ENCODE measurements at regions not wholly inside any gene's neighbourhood (a gene's known extent, or its start where the extent isn't known, plus 50 kb on each side); places are given as distances from the start of the nearest gene placed in this dataset.

GRCh38 chr9:10674586-10674985, 61.8 kb upstream of the PTPRD start:
- no peak for DNase-seq (ENCODE audit: low spot score)

- DNase-seq (ENCODE audit: low spot score) = no peak
Measured at GRCh38 chr9:10678010-10678409, 65.2 kb upstream of the PTPRD start.

GRCh38 chr9:10678790-10679189, 66.0 kb upstream of the PTPRD start:
- DNase-seq (ENCODE audit: low spot score) = no peak

- DNase-seq (ENCODE audit: low spot score) = no peak
Measured at GRCh38 chr9:10686943-10687342, 74.1 kb upstream of the PTPRD start.

DNA sequence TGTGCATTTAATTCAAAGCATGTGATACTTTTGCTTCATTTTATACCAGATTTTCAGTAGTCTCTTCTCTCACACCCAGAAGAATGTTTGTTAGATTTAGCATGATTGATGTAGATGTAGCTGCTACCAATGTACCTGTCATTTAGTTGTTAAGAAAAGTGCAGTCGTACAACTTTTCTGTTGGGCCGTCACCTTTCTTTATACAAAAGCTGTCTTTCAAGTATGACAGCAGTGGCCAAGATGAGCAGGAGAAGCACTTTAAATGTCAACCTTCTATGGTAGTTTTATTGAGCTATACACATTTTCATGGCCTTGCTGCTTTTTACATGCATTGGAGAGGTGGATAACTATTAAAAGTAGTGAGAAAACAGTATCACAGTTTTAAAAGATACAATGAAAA, 77.7 kb upstream of the PTPRD start:
- no peak for DNase-seq (ENCODE audit: low spot score)

GRCh38 chr9:10697044-10697443, 84.2 kb upstream of the PTPRD start:
- no peak for DNase-seq (ENCODE audit: low spot score)

- DNase-seq (ENCODE audit: low spot score) = no peak
Measured at GRCh38 chr9:10700291-10700690, 87.5 kb upstream of the PTPRD start.

- no peak for DNase-seq (ENCODE audit: low spot score)
Measured at GRCh38 chr9:10700915-10701314, 88.1 kb upstream of the PTPRD start.

- no peak for DNase-seq (ENCODE audit: low spot score)
Measured at GRCh38 chr9:10701906-10702305, 89.1 kb upstream of the PTPRD start.

- DNase-seq (ENCODE audit: low spot score) = no peak
Measured at GRCh38 chr9:10703139-10703538, 90.3 kb upstream of the PTPRD start.

- no peak for DNase-seq (ENCODE audit: low spot score)
Measured at GRCh38 chr9:10704720-10705119, 91.9 kb upstream of the PTPRD start.

DNA sequence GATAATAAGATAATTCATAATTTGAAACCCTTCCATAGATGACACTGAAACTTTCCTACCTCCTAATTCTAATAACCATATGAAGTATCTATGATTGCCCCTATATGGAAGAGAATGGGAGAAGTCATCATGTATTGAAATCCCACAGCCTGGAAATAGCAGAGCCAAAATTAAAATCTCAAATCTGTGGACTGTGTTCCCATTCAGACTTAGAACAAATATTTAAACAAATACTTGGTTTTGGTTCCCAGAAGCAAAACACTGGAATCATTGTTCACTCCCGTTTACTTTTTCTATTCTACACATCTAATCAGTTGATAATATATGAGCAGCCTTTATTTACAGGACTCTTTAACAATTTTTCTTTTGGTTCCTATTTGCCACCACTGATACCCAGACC, 92.6 kb upstream of the PTPRD start:
- no peak for DNase-seq (ENCODE audit: low spot score)

DNA sequence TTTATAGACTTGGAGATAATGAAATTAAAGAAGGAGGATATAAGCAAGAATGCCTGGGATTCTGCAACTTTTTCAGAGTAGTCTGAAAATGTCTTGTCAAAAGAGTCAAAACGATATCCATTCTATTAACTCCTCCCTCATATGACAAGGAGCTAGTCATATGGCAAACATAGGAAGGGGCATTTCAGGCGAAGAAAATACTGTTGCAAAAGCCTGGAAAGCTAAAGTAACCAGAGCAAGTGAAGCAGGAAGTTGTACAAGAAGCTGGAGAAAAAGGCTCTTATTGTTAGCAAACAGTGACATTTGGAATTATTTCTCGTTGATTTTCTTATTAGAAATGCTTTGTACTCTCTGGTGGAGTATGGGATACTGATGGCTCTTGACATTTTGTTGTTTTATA, 94.0 kb upstream of the PTPRD start:
- no peak for DNase-seq (ENCODE audit: low spot score)

- DNase-seq (ENCODE audit: low spot score) = no peak
Measured at GRCh38 chr9:10721301-10721700, 108.5 kb upstream of the PTPRD start.

DNA sequence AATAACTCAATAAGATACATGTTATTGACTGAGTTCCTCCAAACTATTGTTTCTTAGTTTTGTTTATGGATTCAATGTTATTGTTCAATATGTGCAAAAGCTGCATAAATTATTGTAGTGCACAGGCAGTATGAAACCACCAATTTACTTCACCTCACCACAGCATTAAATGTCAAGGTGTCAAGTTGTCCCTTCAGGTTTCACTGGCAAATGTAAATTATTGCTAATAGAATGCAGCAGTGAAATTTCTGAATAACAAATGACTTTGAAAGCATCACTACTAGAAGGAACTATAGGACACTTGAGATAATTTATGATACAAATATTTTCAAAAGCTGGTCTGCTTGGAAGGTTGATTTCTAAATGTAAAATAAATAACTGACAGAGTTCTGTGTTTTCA, 116.4 kb upstream of the PTPRD start:
- no peak for DNase-seq (ENCODE audit: low spot score)

DNA sequence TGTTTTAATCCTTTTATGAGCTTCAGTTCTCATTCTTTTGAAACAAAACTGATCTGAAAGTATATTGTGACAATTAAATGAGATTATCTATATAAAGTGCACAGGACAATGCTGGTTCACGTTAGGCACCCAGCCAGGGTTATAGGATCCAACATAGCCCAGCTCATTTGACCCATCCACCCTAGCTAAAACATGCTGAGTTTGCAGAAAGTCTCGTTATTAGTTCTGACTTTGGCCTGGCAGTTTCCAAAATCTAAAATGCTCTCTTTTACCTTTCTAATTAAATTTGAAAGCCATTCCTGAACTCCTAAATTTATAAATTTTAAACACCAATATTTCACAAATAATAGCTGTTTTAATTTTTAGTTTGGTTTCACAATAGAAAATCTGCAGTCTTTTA, 131.9 kb upstream of the PTPRD start:
- no peak for DNase-seq (ENCODE audit: low spot score)

- DNase-seq (ENCODE audit: low spot score) = no peak
Measured at GRCh38 chr9:10753474-10753873, 140.7 kb upstream of the PTPRD start.

DNA sequence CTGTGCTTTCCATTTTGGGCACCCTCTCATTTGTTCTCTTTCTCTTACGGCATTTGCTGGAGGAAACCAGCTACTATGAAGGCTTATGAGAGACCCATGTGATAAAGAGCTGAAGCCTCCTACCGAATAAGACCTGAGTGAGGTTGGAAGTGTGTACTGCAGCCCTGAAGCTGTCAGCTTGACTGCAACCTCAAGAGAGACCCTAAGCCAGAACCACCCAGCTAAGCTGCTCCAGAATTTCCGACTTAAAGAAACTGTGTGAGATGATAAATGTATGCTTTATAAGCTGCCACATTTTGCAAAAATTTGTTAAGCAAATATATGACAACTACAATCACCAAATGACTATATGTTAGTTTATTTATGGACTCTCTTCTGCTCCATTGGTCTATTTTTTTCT, 151.7 kb upstream of the PTPRD start:
- DNase-seq (ENCODE audit: low spot score) = no peak

GRCh38 chr9:10773136-10773535, 160.3 kb upstream of the PTPRD start:
- DNase-seq (ENCODE audit: low spot score) = no peak

DNA sequence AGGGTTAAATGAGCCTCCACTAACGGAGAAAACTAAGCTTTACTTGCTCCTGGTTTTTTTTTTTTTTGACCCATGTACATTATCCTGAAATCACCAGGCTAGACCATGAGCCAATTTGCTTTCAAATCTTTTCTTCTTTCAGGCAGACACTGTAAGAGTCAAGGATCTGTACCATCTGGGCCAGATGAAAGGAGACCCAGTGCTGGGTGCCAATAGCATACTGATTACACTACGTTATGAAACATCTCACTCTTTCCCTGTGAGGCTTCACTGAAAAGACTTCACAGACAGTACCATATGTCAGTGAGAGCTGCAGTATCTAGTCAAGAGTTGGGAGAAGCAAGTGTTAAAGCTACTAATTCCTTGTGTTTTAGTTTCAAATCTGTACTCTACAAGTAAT, 161.2 kb upstream of the PTPRD start:
- no peak for DNase-seq (ENCODE audit: low spot score)

- no peak for DNase-seq (ENCODE audit: low spot score)
Measured at GRCh38 chr9:10785255-10785654, 172.5 kb upstream of the PTPRD start.

- no peak for DNase-seq (ENCODE audit: low spot score)
Measured at GRCh38 chr9:10793306-10793705, 180.5 kb upstream of the PTPRD start.

DNA sequence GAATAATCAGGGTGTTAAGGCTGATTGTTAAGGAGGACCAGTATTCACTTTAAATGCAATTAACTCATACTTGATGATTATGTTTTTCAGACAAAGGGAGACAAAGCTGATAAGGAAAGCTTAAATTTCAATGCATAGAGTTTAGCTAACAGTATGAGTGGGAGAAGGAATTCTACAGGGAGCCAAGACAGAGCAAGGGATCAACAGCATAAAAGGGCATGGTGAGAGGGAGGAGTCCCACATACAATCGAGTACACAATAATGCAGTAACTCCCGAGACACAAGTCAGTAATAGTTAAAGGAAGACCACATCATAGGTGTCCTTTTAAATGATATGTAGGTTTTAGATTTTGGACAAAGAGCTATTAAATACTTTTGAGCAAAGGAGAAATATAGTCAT, 191.7 kb upstream of the PTPRD start:
- no peak for DNase-seq (ENCODE audit: low spot score)

DNA sequence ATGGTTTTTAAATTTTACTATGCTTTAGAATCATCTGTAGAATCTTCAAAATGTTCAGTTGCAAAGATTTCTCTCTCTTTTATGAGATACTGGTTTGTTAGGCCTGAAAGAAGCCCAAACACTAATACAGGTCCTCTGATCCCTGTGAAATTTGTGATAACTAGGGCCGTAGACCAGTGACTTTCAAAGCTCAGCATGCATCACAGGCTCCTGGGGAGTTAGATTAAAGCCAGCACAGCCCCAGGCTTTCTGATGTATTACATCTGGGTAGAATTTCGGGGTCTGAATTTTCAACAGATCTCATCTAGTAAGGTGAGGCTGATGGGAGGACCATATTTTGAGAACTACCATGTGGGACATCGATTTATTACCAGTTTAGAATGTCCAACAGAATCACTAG, 194.1 kb upstream of the PTPRD start:
- no peak for DNase-seq (ENCODE audit: low spot score)

GRCh38 chr9:10818206-10818605, 205.4 kb upstream of the PTPRD start:
- no peak for DNase-seq (ENCODE audit: low spot score)

Data from SW480 (cell line).